ENCODE measurements at regions not wholly inside any gene's neighbourhood (a gene's known extent, or its start where the extent isn't known, plus 50 kb on each side); places are given as distances from the start of the nearest gene placed in this dataset.
"Not testable (repeated sequence)": the region's sequence is repeated elsewhere in the genome, so short reads cannot be mapped to it uniquely, and the experiment has no call there.

- DNase-seq: no peak
These were observed 109.0 kb downstream of the ANXA3 start for GRCh38 chr4:78660559-78660958.

GRCh38 chr4:78661086-78661690 lies 109.6 kb downstream of the ANXA3 start:
- DNase-seq: no peak

- peak; percentile 56 for DNase-seq
These were observed 110.5 kb downstream of the ANXA3 start for GRCh38 chr4:78661921-78662521.

GRCh38 chr4:78662658-78663057 lies 111.1 kb downstream of the ANXA3 start:
- no peak for DNase-seq

- DNase-seq: not testable (repeated sequence)
These were observed 111.9 kb upstream of the BMP2K start for GRCh38 chr4:78664296-78664695.

- DNase-seq: no peak
These were observed 110.9 kb upstream of the BMP2K start for GRCh38 chr4:78665216-78665770.

- no peak for DNase-seq
These were observed 109.3 kb upstream of the BMP2K start for GRCh38 chr4:78666830-78667258.

- DNase-seq: no peak
These were observed 108.8 kb upstream of the BMP2K start for GRCh38 chr4:78667325-78667724.

- DNase-seq: no peak
These were observed 108.4 kb upstream of the BMP2K start for GRCh38 chr4:78667764-78668163.

- no peak for DNase-seq
These were observed 106.7 kb upstream of the BMP2K start for GRCh38 chr4:78669453-78669852.

- no peak for DNase-seq
These were observed 104.0 kb upstream of the BMP2K start for GRCh38 chr4:78671903-78672815.

GRCh38 chr4:78673337-78673736 lies 102.8 kb upstream of the BMP2K start:
- no peak for DNase-seq

- DNase-seq: no peak
These were observed 100.8 kb upstream of the BMP2K start for GRCh38 chr4:78675325-78675724.

GRCh38 chr4:78682070-78682469 lies 94.1 kb upstream of the BMP2K start:
- DNase-seq: no peak

GRCh38 chr4:78683352-78683751 lies 92.8 kb upstream of the BMP2K start:
- no peak for DNase-seq

- DNase-seq: no peak
These were observed 91.6 kb upstream of the BMP2K start for GRCh38 chr4:78684325-78685079.

- DNase-seq: no peak
These were observed 88.3 kb upstream of the BMP2K start for GRCh38 chr4:78687818-78688217.

GRCh38 chr4:78688366-78688765 lies 87.8 kb upstream of the BMP2K start:
- DNase-seq: no peak

GRCh38 chr4:78689261-78689660 lies 86.9 kb upstream of the BMP2K start:
- DNase-seq: no peak

GRCh38 chr4:78689700-78690323 lies 86.3 kb upstream of the BMP2K start:
- no peak for DNase-seq

GRCh38 chr4:78691334-78691754 lies 84.8 kb upstream of the BMP2K start:
- DNase-seq: no peak

Measured in NCI-H748 treated with DMSO at 0.1 percent for 48 hours (cell line).